Liver (tissue), 8 donors: ENCODE measurements at regions not wholly inside any gene's neighbourhood (a gene's known extent, or its start where the extent isn't known, plus 50 kb on each side); places are given as distances from the start of the nearest gene placed in this dataset.

ENCODE experiments used
- DNase-seq: peaks from one replicate; pipeline ENCODE4 v3.0.0-alpha.2; 2017; ENCODE audit warnings: low spot score
- H3K27ac ChIP-seq, 2 donors: one replicate each; pipeline ENCODE4 v1.7.0; 2013; ENCODE audit warnings: inconsistent platforms in 2 of 2, low read length in 2 of 2, control low read depth in 1 of 2, low read depth in 1 of 2, mild to moderate bottlenecking in 1 of 2
- H3K27me3 ChIP-seq, 4 donors: one replicate each; pipeline versions ENCODE4 v1.6.1 to v1.7.0; 2013; ENCODE audit warnings: low read length in 3 of 4, inconsistent platforms in 1 of 4, mild to moderate bottlenecking in 1 of 4, moderate library complexity in 1 of 4; ENCODE audit not compliant: control insufficient read depth in 4 of 4, insufficient read depth in 4 of 4
- H3K36me3 ChIP-seq, 4 donors: one replicate each; pipeline versions ENCODE4 v1.6.1 to v1.7.0; 2013; ENCODE audit warnings: low read length in 3 of 4, mild to moderate bottlenecking in 3 of 4, low read depth in 1 of 4, moderate library complexity in 1 of 4; ENCODE audit not compliant: control insufficient read depth in 4 of 4, insufficient read depth in 3 of 4
- H3K4me1 ChIP-seq, 4 donors: one replicate each; pipeline versions ENCODE4 v1.6.1 to v1.7.0; 2013; ENCODE audit warnings: low read length in 3 of 4, mild to moderate bottlenecking in 3 of 4, moderate library complexity in 1 of 4; ENCODE audit not compliant: control insufficient read depth in 4 of 4, insufficient read depth in 4 of 4
- H3K4me3 ChIP-seq, 3 donors: one replicate each; pipeline versions ENCODE4 v1.6.1 to v1.7.0; 2013; ENCODE audit warnings: low read length in 3 of 3, control low read depth in 1 of 3, low read depth in 1 of 3, mild to moderate bottlenecking in 1 of 3
- H3K9ac ChIP-seq, 2 donors: one replicate each; pipeline ENCODE4 v1.7.0; 2013; ENCODE audit warnings: low read length in 2 of 2, mild to moderate bottlenecking in 2 of 2, moderate library complexity in 2 of 2, control low read depth in 1 of 2, low read depth in 1 of 2
- H3K9me3 ChIP-seq, 4 donors: one replicate each; pipeline versions ENCODE4 v1.6.1 to v1.7.0; 2013; ENCODE audit warnings: low read length in 3 of 4; ENCODE audit not compliant: control insufficient read depth in 4 of 4
- CTCF ChIP-seq: fragments of 150-350 bp; IDR thresholded peaks from 2 replicates; pipeline ENCODE4 v1.5.1; 2017; ENCODE audit warnings: improper control_type of control experiment, low read depth, low read length; ENCODE audit not compliant: missing input control
- EGR1 ChIP-seq, 2 donors: IDR thresholded peaks; 2 replicates each; pipeline ENCODE4 v1.6.1; 2016 to 2018; ENCODE audit warnings: antibody characterized with exemption in 2 of 2, low read depth in 2 of 2
- FOXA1 ChIP-seq: IDR thresholded peaks from 2 replicates; pipeline ENCODE4 v1.6.1; 2016; ENCODE audit warnings: antibody characterized with exemption
- FOXA2 ChIP-seq: IDR thresholded peaks from 2 replicates; pipeline ENCODE4 v1.6.1; 2016; ENCODE audit warnings: antibody characterized with exemption
- GABPA ChIP-seq, 2 donors: IDR thresholded peaks in 1 of 2; conservative IDR thresholded peaks in 1 of 2; 2 replicates each; pipeline ENCODE4 v1.6.1; 2016; ENCODE audit warnings: antibody characterized with exemption in 2 of 2, mild to moderate bottlenecking in 1 of 2, moderate library complexity in 1 of 2
- HNF4A ChIP-seq, 2 donors: conservative IDR thresholded peaks; 2 replicates each; pipeline ENCODE4 v1.6.1; 2016; ENCODE audit warnings: antibody characterized with exemption in 2 of 2, mild to moderate bottlenecking in 2 of 2
- HNF4G ChIP-seq: IDR thresholded peaks from 2 replicates; pipeline ENCODE4 v1.6.1; 2016; ENCODE audit warnings: antibody characterized with exemption
- JUND ChIP-seq, 2 donors: IDR thresholded peaks; 2 replicates each; pipeline ENCODE4 v1.6.1; 2016; ENCODE audit warnings: antibody characterized with exemption in 2 of 2
- NR2F2 ChIP-seq: IDR thresholded peaks from 2 replicates; pipeline ENCODE4 v1.6.1; 2016; ENCODE audit warnings: antibody characterized with exemption
- RAD21 ChIP-seq, 2 donors: IDR thresholded peaks; 2 replicates each; pipeline ENCODE4 v1.6.1; 2016; ENCODE audit warnings: antibody characterized with exemption in 2 of 2, mild to moderate bottlenecking in 2 of 2
- RXRA ChIP-seq, 2 donors: IDR thresholded peaks; 2 replicates each; pipeline ENCODE4 v1.6.1; 2017 to 2018; ENCODE audit warnings: antibody characterized with exemption in 2 of 2, mild to moderate bottlenecking in 1 of 2
- SP1 ChIP-seq: IDR thresholded peaks from 2 replicates; pipeline ENCODE4 v1.6.1; 2018; ENCODE audit warnings: antibody characterized with exemption, mild to moderate bottlenecking
- TAF1 ChIP-seq: conservative IDR thresholded peaks from 2 replicates; pipeline ENCODE4 v1.6.1; 2016; ENCODE audit warnings: antibody characterized with exemption, mild to moderate bottlenecking
- YY1 ChIP-seq: IDR thresholded peaks from 2 replicates; pipeline ENCODE4 v1.6.1; 2016; ENCODE audit warnings: antibody characterized with exemption, mild to moderate bottlenecking
- WGBS: extraction: QIAGEN DNeasy Blood & Tissue Kit; methylation state at CpG from one replicate; pipeline ENCODE4 v1.1.7; 2013; 5-methylcytosine and 5-hydroxymethylcytosine counted together
- TF ChIP-seq, protein P1 (sequence below): IDR thresholded peaks from 2 replicates; pipeline ENCODE4 v1.6.1; 2016; ENCODE audit warnings: antibody characterized with exemption
- TF ChIP-seq, protein P2 (sequence below): IDR thresholded peaks from 2 replicates; pipeline ENCODE4 v1.6.1; 2016; ENCODE audit warnings: antibody characterized with exemption
- TF ChIP-seq, protein P3 (sequence below): IDR thresholded peaks from 2 replicates; pipeline ENCODE4 v1.6.1; 2016; ENCODE audit warnings: antibody characterized with exemption
- TF ChIP-seq, protein P4 (sequence below): IDR thresholded peaks from 2 replicates; pipeline ENCODE4 v1.6.1; 2016; ENCODE audit warnings: antibody characterized with exemption, mild to moderate bottlenecking
- donor health status: healthy.
- donor health status: healthy.
- donor health status: healthy.
- donor health status: healthy.
- donor health status: healthy.

GRCh38 chr10:27614776-27615175 is 110.7 kb downstream of the RAB18 start:
- no peaks in the 10 kb centered on the region for H3K9me3 ChIP-seq
- no peaks in the 10 kb centered on the region for H3K4me1 ChIP-seq
- H3K27ac ChIP-seq: no peak overlapping the region
- no peaks in the 10 kb centered on the region for H3K36me3 ChIP-seq
- no peak overlapping the region for H3K9ac ChIP-seq
- DNase-seq: no peak
- no peaks in the 10 kb centered on the region for H3K27me3 ChIP-seq
- TF ChIP-seq RAD21 (IDR thresholded peaks at IDR 0.05): no peak
- TF ChIP-seq SP1: no peak
- TF ChIP-seq, protein P1, sequence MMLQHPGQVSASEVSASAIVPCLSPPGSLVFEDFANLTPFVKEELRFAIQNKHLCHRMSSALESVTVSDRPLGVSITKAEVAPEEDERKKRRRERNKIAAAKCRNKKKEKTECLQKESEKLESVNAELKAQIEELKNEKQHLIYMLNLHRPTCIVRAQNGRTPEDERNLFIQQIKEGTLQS: no peak
- TF ChIP-seq CTCF: no peak
- TF ChIP-seq, protein P2, sequence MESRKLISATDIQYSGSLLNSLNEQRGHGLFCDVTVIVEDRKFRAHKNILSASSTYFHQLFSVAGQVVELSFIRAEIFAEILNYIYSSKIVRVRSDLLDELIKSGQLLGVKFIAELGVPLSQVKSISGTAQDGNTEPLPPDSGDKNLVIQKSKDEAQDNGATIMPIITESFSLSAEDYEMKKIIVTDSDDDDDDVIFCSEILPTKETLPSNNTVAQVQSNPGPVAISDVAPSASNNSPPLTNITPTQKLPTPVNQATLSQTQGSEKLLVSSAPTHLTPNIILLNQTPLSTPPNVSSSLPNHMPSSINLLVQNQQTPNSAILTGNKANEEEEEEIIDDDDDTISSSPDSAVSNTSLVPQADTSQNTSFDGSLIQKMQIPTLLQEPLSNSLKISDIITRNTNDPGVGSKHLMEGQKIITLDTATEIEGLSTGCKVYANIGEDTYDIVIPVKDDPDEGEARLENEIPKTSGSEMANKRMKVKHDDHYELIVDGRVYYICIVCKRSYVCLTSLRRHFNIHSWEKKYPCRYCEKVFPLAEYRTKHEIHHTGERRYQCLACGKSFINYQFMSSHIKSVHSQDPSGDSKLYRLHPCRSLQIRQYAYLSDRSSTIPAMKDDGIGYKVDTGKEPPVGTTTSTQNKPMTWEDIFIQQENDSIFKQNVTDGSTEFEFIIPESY: no peak
- no peak for TF ChIP-seq NR2F2
- no peak for TF ChIP-seq GABPA (IDR thresholded peaks at IDR 0.05 in 1 of 2, conservative IDR thresholded peaks at IDR 0.05 in 1 of 2)
- TF ChIP-seq FOXA2: no peak
- no peak for TF ChIP-seq TAF1
- TF ChIP-seq, protein P3, sequence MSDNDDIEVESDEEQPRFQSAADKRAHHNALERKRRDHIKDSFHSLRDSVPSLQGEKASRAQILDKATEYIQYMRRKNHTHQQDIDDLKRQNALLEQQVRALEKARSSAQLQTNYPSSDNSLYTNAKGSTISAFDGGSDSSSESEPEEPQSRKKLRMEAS: no peak
- TF ChIP-seq EGR1 (IDR thresholded peaks at IDR 0.05; ENCODE audit: low read depth in 2 of 2): no peak
- no peak for TF ChIP-seq RXRA (IDR thresholded peaks at IDR 0.05)
- TF ChIP-seq, protein P4, sequence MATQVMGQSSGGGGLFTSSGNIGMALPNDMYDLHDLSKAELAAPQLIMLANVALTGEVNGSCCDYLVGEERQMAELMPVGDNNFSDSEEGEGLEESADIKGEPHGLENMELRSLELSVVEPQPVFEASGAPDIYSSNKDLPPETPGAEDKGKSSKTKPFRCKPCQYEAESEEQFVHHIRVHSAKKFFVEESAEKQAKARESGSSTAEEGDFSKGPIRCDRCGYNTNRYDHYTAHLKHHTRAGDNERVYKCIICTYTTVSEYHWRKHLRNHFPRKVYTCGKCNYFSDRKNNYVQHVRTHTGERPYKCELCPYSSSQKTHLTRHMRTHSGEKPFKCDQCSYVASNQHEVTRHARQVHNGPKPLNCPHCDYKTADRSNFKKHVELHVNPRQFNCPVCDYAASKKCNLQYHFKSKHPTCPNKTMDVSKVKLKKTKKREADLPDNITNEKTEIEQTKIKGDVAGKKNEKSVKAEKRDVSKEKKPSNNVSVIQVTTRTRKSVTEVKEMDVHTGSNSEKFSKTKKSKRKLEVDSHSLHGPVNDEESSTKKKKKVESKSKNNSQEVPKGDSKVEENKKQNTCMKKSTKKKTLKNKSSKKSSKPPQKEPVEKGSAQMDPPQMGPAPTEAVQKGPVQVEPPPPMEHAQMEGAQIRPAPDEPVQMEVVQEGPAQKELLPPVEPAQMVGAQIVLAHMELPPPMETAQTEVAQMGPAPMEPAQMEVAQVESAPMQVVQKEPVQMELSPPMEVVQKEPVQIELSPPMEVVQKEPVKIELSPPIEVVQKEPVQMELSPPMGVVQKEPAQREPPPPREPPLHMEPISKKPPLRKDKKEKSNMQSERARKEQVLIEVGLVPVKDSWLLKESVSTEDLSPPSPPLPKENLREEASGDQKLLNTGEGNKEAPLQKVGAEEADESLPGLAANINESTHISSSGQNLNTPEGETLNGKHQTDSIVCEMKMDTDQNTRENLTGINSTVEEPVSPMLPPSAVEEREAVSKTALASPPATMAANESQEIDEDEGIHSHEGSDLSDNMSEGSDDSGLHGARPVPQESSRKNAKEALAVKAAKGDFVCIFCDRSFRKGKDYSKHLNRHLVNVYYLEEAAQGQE: no peak
- TF ChIP-seq HNF4A (conservative IDR thresholded peaks at IDR 0.05): no peak
- no peak for TF ChIP-seq FOXA1
- TF ChIP-seq HNF4G: no peak
- no peak for TF ChIP-seq YY1
- no peak for TF ChIP-seq JUND (IDR thresholded peaks at IDR 0.05)
- 52% methylated on average over 6 of the region's 6 CpGs for whole genome bisulfite sequencing
- H3K4me3 ChIP-seq: no peak overlapping the region
